HG03097 (cell line): ENCODE measurements at regions not wholly inside any gene's neighbourhood (a gene's known extent, or its start where the extent isn't known, plus 50 kb on each side); places are given as distances from the start of the nearest gene placed in this dataset.
"Not testable (repeated sequence)": the region's sequence is repeated elsewhere in the genome, so short reads cannot be mapped to it uniquely, and the experiment has no call there.

Experiments
- ATAC-seq: cut with Tn5 transposase; IDR thresholded peaks from one replicate; pipeline ENCODE4 v1.9.1; 2021; ENCODE audit not compliant: unreplicated experiment, low FRiP score

GRCh38 chr10:123221418-123221817, 67.2 kb downstream of the BUB3 start:
- no peak for ATAC-seq

- no peak for ATAC-seq
Observed at GRCh38 chr10:123222832-123223231, 68.6 kb downstream of the BUB3 start.

DNA sequence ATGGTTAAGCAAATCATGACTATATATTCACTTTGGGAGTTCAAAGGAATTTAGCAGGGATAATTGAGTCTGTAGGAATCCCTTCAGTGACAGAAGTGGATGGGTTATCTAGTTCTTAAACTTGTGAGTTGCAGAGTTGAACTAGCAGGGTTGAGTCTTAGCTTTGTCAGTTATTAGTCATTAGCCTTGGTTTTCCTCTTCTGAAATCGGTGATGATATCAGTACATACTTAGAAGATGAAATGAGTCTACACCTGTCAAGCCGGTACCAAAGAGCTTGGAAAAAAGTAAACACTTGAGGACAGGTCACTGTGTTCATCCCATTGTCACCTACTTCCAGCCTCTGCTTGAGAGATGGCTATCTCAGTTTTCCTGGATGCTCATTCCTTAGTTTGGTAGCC, 73.5 kb downstream of the BUB3 start:
- ATAC-seq, result no peak

- ATAC-seq, result no peak
Observed at GRCh38 chr10:123229927-123230630, 75.9 kb downstream of the BUB3 start.

- ATAC-seq, result not testable (repeated sequence)
Observed at GRCh38 chr10:123232879-123233278, 78.7 kb downstream of the BUB3 start.

DNA sequence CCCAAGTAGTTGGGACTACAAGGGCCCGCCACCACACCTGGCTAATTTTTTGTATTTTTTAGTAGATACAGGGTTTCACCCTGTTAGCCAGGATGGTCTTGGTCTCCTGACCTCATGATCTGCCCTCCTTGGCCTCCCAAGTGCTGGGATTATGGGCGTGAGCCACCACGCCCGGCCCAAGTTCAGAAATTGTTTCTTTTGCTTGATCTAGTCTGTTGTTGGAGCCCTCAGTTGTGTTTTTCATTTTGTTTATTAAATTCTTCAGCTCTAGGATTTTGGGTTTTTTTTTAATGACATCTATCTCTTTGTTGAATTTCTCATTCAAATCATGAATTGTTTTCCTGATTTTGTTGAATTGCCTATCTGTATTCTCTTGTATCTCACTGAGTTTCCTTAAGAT, 80.8 kb downstream of the BUB3 start:
- ATAC-seq, result not testable (repeated sequence)

GRCh38 chr10:123236126-123236525, 81.9 kb downstream of the BUB3 start:
- no peak for ATAC-seq

GRCh38 chr10:123240250-123240649, 86.0 kb downstream of the BUB3 start:
- ATAC-seq, result no peak

DNA sequence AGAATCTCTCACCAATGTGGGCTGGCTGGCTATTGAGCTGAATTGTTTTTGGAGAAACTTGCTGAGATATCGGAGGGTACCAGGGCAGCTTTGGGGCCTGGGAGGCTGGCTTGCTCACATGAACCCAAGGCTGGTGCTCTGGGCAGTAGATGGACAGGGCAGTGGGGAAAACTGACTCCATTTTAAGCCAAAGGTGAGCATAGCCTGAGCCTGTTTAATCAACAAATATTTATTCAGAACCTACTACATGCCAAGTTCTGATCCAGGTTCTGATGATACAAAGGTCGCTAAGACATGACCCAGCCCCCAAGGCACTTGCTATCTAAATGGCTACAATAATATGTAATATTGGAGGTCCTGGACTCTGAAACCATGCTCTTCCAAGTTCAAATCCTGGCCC, 86.6 kb downstream of the BUB3 start:
- no peak for ATAC-seq

DNA sequence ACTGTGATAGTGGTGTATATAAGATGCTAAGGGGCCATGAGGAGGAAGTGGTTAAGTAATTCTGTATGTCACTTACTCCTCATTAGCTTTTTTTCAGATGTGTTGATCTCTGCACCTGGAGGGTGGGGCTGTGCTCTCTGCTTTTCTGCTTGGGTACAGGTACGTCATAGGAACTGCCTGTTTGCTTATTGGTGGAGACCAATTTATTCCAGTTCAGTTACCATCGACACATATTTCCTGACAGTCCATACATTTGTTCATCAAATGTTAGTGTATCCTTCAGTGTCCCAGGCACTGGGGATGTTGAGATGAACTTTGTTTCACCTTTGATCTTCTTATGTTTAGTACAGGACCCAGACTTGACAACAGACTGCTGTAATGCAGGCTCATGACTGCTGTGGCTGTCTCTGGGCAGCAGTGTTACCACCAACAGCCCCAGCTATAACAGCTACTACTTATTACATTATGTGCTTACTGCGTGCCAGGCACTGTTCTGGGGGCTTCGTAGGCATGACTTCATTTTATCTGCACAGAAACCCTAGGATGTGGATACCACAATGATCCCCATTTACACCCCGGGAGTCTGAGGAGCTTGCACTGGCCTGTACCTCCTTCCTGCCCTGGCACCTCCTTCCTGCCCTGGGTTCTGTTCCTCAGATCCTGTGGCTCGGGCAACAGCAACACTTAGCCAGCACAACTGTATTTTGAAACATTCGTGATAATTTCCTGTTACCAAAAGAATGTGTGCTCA, 87.4 kb downstream of the BUB3 start:
- no peak for ATAC-seq

DNA sequence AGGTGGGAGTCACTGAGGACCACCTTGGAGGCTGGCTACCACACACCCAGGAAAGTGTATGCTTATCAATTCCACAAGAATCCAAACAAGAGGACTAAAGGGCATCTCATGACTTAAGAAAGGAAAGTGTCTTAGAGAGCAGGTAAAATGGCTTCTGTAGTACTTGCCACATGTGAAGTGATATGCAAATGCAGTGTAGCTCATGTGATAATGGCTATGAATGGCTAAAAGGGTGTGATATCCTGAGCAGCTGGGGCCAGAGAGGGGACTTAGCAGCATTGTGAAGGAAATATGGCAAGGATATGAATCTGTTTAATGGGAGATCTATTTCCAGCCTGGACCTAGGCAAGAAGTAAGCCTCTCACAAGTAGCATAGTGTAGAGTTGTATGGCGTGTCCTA, 90.5 kb downstream of the BUB3 start:
- no peak for ATAC-seq

- no peak for ATAC-seq
Observed at GRCh38 chr10:123245264-123245663, 91.1 kb downstream of the BUB3 start.

DNA sequence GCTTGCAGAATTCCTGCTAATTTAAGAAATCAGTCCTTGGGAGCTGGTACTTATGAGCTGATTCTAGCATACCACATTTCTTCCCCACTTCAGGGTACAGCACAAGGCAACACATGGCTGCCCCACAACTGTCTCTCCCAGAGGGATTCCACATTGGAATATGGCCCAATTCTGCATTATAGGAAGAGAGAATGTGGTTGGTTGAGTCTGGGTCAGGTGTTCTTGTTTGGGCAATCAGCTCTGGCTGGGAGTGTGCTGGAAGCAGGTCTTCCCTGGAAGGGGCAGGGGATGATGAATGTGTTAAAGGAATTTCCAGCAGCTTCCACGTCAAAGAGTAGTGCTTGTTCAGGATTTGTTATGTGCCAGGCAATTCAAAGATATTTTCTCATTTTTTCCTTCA, 95.7 kb downstream of the BUB3 start:
- ATAC-seq, result no peak

- ATAC-seq, result no peak
Observed at GRCh38 chr10:123250640-123251039, 96.4 kb downstream of the BUB3 start.

- no peak for ATAC-seq
Observed at GRCh38 chr10:123252779-123253178, 98.6 kb downstream of the BUB3 start.

DNA sequence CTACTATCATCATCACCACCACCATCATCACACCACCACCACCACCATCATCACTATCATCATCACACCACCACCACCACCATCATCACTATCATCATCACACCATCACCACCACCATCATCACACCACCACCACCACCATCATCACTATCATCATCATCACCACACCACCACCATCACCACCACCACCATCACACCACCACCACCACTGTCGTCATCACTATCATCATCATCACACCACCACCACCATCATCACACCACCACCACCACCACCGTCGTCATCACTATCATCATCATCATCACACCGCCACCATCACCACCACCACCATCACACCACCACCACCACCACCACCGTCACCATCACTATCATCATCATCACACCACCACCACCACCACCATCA, 100.1 kb downstream of the BUB3 start:
- ATAC-seq, result not testable (repeated sequence)

- ATAC-seq, result no peak
Observed at GRCh38 chr10:123257904-123258456, 103.8 kb downstream of the BUB3 start.

- ATAC-seq, result no peak
Observed at GRCh38 chr10:123259081-123259480, 104.9 kb downstream of the BUB3 start.

GRCh38 chr10:123259791-123260190, 105.6 kb downstream of the BUB3 start:
- ATAC-seq, result no peak

DNA sequence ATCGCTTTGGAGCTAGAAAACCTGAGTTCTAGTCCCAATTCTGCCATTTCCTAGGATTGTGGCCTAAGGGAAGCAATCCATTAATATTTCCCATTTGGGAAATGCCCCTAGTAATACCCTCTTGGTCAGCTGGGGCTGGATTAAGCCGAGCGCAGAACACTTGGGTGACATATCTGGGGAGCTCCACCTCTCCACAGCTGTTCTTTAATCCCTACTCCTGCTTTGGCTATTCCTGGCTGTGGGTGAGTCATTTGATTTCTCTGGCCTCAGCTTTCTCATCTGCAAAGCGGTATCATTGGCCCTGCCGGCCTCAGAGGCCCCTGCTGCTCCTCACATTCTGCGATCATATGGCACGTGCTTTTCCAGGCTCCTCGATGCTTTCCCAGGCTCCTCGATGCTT, 108.3 kb downstream of the BUB3 start:
- no peak for ATAC-seq

DNA sequence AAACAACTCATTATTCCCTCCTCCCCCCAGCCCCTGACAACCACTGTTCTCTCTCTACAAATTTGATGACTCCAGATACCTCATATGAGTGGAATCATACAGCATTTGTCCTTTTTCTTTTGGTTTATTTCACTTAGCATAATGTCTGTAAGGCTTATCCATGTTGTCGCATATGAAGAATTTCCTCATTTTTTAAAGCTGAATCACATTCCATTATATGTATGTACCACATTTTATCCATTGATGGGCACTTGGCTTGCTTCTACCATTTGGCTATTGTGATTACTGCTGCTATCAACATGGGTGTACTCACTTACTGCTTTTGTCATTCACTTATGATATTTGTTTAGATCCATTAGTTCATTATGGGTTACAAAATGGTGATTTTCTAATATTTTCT, 112.8 kb downstream of the BUB3 start:
- no peak for ATAC-seq

GRCh38 chr10:123269017-123269552, 114.9 kb downstream of the BUB3 start:
- no peak for ATAC-seq
